ENCODE measurements at regions not wholly inside any gene's neighbourhood (a gene's known extent, or its start where the extent isn't known, plus 50 kb on each side); places are given as distances from the start of the nearest gene placed in this dataset.
A peak's percentile ranks its signal among the peaks of the same experiment; 100 is the strongest.

- H3K27me3 ChIP-seq (ENCODE audit: insufficient read depth, low read length) = no peaks in the 10 kb centered on the region
- no peak overlapping the region for H3K4me3 ChIP-seq (ENCODE audit: insufficient read depth, low read length)
- no peaks in the 10 kb centered on the region for H3K9me3 ChIP-seq (ENCODE audit: low read depth, low read length)
- no peaks in the 10 kb centered on the region for H4K20me1 ChIP-seq (ENCODE audit: insufficient read depth, low read length)
- DNase-seq (ENCODE audit: insufficient read length, low spot score, missing footprints) = peak; percentile 15
- TF ChIP-seq, protein P1, sequence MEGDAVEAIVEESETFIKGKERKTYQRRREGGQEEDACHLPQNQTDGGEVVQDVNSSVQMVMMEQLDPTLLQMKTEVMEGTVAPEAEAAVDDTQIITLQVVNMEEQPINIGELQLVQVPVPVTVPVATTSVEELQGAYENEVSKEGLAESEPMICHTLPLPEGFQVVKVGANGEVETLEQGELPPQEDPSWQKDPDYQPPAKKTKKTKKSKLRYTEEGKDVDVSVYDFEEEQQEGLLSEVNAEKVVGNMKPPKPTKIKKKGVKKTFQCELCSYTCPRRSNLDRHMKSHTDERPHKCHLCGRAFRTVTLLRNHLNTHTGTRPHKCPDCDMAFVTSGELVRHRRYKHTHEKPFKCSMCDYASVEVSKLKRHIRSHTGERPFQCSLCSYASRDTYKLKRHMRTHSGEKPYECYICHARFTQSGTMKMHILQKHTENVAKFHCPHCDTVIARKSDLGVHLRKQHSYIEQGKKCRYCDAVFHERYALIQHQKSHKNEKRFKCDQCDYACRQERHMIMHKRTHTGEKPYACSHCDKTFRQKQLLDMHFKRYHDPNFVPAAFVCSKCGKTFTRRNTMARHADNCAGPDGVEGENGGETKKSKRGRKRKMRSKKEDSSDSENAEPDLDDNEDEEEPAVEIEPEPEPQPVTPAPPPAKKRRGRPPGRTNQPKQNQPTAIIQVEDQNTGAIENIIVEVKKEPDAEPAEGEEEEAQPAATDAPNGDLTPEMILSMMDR (IDR thresholded peaks at IDR 0.05; ENCODE audit: extremely low read depth, low read depth, low read length) = no peak
- no peaks in the 10 kb centered on the region for H3K4me1 ChIP-seq (ENCODE audit: insufficient read depth, low read length)
- H3K36me3 ChIP-seq (ENCODE audit: insufficient read depth, low read length) = no peaks in the 10 kb centered on the region
- H3K79me2 ChIP-seq (ENCODE audit: insufficient read depth, low read length) = no peaks in the 10 kb centered on the region
- no peak overlapping the region for H3K4me2 ChIP-seq (ENCODE audit: insufficient read depth, low read length)
- H2AFZ ChIP-seq (ENCODE audit: low read length) = no peak overlapping the region
- peak overlapping the region; percentile 45 for H3K27ac ChIP-seq (ENCODE audit: low read depth, low read length)
Measured at GRCh38 chr6:51025082-51025777, 206.6 kb downstream of the TFAP2B start.

- no peak overlapping the region for H3K4me2 ChIP-seq (ENCODE audit: insufficient read depth, low read length)
- no peaks in the 10 kb centered on the region for H3K27me3 ChIP-seq (ENCODE audit: insufficient read depth, low read length)
- TF ChIP-seq, protein P1 (IDR thresholded peaks at IDR 0.05; ENCODE audit: extremely low read depth, low read depth, low read length) = no peak
- no peaks in the 10 kb centered on the region for H3K79me2 ChIP-seq (ENCODE audit: insufficient read depth, low read length)
- H4K20me1 ChIP-seq (ENCODE audit: insufficient read depth, low read length) = no peaks in the 10 kb centered on the region
- no peaks in the 10 kb centered on the region for H3K9me3 ChIP-seq (ENCODE audit: low read depth, low read length)
- no peaks in the 10 kb centered on the region for H3K4me1 ChIP-seq (ENCODE audit: insufficient read depth, low read length)
- no peak overlapping the region for H2AFZ ChIP-seq (ENCODE audit: low read length)
- DNase-seq (ENCODE audit: insufficient read length, low spot score, missing footprints) = no peak
- H3K4me3 ChIP-seq (ENCODE audit: insufficient read depth, low read length) = no peak overlapping the region
- no peak overlapping the region for H3K27ac ChIP-seq (ENCODE audit: low read depth, low read length)
- no peaks in the 10 kb centered on the region for H3K36me3 ChIP-seq (ENCODE audit: insufficient read depth, low read length)
Measured at GRCh38 chr6:51027283-51028065, 208.8 kb downstream of the TFAP2B start.

DNA sequence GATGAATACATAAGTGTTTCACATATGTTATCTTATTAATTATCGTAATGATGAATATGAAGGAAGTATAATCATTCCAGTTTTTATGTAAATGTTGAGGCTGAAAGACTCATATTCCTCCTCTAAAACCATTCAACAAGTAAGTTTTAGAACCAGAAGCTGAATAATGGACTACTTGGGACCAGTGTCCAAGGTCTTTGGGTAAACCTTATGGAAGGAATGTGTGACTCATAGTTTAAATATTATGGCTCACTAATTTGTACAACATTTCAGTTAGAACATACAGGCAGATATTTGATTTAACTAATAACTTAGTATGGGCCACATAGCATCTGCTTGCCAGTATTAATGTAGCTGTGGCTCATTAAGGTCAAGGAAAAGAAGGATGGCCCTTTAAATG lies 209.6 kb downstream of the TFAP2B start:
- Histone ChIP-seq H3K4me1 (ENCODE audit: insufficient read depth, low read length) (no peaks in the 10 kb centered on the region), H3K79me2 (ENCODE audit: insufficient read depth, low read length) (no peaks in the 10 kb centered on the region), H3K9me3 (ENCODE audit: low read depth, low read length) (no peaks in the 10 kb centered on the region), H3K4me2 (ENCODE audit: insufficient read depth, low read length) (no peak overlapping the region), H3K36me3 (ENCODE audit: insufficient read depth, low read length) (no peaks in the 10 kb centered on the region), H4K20me1 (ENCODE audit: insufficient read depth, low read length) (no peaks in the 10 kb centered on the region), H3K27ac (ENCODE audit: low read depth, low read length) (no peak overlapping the region), H3K27me3 (ENCODE audit: insufficient read depth, low read length) (no peaks in the 10 kb centered on the region), H3K4me3 (ENCODE audit: insufficient read depth, low read length) (no peak overlapping the region), H2AFZ (ENCODE audit: low read length) (no peak overlapping the region)
- no peak for DNase-seq (ENCODE audit: insufficient read length, low spot score, missing footprints)
- TF ChIP-seq, protein P1 (IDR thresholded peaks at IDR 0.05; ENCODE audit: extremely low read depth, low read depth, low read length) = no peak

GRCh38 chr6:51029561-51029960 lies 210.9 kb downstream of the TFAP2B start:
- H4K20me1 ChIP-seq (ENCODE audit: insufficient read depth, low read length) = no peaks in the 10 kb centered on the region
- no peak overlapping the region for H3K4me3 ChIP-seq (ENCODE audit: insufficient read depth, low read length)
- no peaks in the 10 kb centered on the region for H3K4me1 ChIP-seq (ENCODE audit: insufficient read depth, low read length)
- H3K36me3 ChIP-seq (ENCODE audit: insufficient read depth, low read length) = no peaks in the 10 kb centered on the region
- H3K9me3 ChIP-seq (ENCODE audit: low read depth, low read length) = no peaks in the 10 kb centered on the region
- no peaks in the 10 kb centered on the region for H3K27me3 ChIP-seq (ENCODE audit: insufficient read depth, low read length)
- DNase-seq (ENCODE audit: insufficient read length, low spot score, missing footprints) = no peak
- H3K27ac ChIP-seq (ENCODE audit: low read depth, low read length) = no peak overlapping the region
- no peaks in the 10 kb centered on the region for H3K79me2 ChIP-seq (ENCODE audit: insufficient read depth, low read length)
- TF ChIP-seq, protein P1 (IDR thresholded peaks at IDR 0.05; ENCODE audit: extremely low read depth, low read depth, low read length) = no peak
- no peak overlapping the region for H3K4me2 ChIP-seq (ENCODE audit: insufficient read depth, low read length)
- no peak overlapping the region for H2AFZ ChIP-seq (ENCODE audit: low read length)

Measured in osteoblast (primary cell).